Transverse colon (tissue), 3 donors: ENCODE measurements at regions not wholly inside any gene's neighbourhood (a gene's known extent, or its start where the extent isn't known, plus 50 kb on each side); places are given as distances from the start of the nearest gene placed in this dataset.
"Not testable (repeated sequence)": the region's sequence is repeated elsewhere in the genome, so short reads cannot be mapped to it uniquely, and the experiment has no call there.

Experiments
- POLR2A ChIP-seq: fragments of 450-650 bp; IDR thresholded peaks from one replicate; pipeline ENCODE4 v1.6.1; 2016; ENCODE audit warnings: antibody characterized with exemption, mild to moderate bottlenecking, moderate library complexity
- TF ChIP-seq, protein P1 (sequence below), 5 experiments: fragments of 200-600 bp in 3 of 5; fragments of 450-650 bp in 2 of 5; sonication (generic) in 3 of 5; IDR thresholded peaks; 1 replicate in 2 of 5; 2 replicates in 3 of 5; pipeline ENCODE4 v1.5.1; 2016 to 2017; ENCODE audit warnings: antibody characterized with exemption in 5 of 5, inconsistent platforms in 3 of 5, mild to moderate bottlenecking in 2 of 5, moderate library complexity in 1 of 5

DNA sequence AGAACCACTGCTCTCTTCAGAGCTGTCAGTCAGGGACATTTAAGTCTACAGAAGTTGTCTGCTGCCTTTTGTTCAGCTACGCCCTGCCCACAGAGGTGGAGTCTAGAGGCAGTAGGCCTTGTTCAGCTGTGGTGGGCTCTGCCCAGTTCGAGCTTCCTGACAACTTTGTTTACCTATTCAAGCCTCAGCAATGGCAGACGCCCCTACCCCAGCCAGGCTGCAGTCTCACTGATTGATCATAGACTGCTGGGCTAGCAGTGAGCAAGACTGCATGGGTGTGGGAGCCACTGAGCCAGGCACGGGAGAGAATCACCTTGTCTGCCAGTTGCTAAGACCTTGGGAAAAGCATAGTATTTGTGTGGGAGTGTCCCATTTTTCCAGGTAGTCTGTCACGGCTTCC lies 580.3 kb downstream of the SLCO4C1 start:
- TF ChIP-seq POLR2A = not testable (repeated sequence)
- TF ChIP-seq, protein P1, sequence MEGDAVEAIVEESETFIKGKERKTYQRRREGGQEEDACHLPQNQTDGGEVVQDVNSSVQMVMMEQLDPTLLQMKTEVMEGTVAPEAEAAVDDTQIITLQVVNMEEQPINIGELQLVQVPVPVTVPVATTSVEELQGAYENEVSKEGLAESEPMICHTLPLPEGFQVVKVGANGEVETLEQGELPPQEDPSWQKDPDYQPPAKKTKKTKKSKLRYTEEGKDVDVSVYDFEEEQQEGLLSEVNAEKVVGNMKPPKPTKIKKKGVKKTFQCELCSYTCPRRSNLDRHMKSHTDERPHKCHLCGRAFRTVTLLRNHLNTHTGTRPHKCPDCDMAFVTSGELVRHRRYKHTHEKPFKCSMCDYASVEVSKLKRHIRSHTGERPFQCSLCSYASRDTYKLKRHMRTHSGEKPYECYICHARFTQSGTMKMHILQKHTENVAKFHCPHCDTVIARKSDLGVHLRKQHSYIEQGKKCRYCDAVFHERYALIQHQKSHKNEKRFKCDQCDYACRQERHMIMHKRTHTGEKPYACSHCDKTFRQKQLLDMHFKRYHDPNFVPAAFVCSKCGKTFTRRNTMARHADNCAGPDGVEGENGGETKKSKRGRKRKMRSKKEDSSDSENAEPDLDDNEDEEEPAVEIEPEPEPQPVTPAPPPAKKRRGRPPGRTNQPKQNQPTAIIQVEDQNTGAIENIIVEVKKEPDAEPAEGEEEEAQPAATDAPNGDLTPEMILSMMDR (IDR thresholded peaks at IDR 0.05) = not testable (repeated sequence)
